NT2/D1 (cell line): ENCODE measurements at regions not wholly inside any gene's neighbourhood (a gene's known extent, or its start where the extent isn't known, plus 50 kb on each side); places are given as distances from the start of the nearest gene placed in this dataset.

Experiments
- DNase-seq: peaks from one replicate; pipeline ENCODE4 v3.0.0-alpha.2; 2011; ENCODE audit warnings: low read depth, low spot score
- H3K27me3 ChIP-seq: 2 replicates; pipeline ENCODE4 v1.6.0; 2011; ENCODE audit warnings: mild to moderate bottlenecking; ENCODE audit not compliant: insufficient read length, insufficient read depth
- H3K36me3 ChIP-seq: 2 replicates; pipeline ENCODE4 v1.6.1; 2011; ENCODE audit warnings: mild to moderate bottlenecking, low read length, mixed read lengths; ENCODE audit not compliant: insufficient read depth, insufficient read length
- H3K4me1 ChIP-seq: 2 replicates; pipeline ENCODE4 v1.5.1; 2011; ENCODE audit not compliant: insufficient read depth, insufficient read length
- H3K4me3 ChIP-seq: 2 replicates; pipeline ENCODE4 v1.5.1; 2011; ENCODE audit warnings: low read depth; ENCODE audit not compliant: insufficient read length
- H3K9ac ChIP-seq: 2 replicates; pipeline ENCODE4 v1.6.0; 2011; ENCODE audit warnings: low read depth; ENCODE audit not compliant: insufficient read length
- H3K9me3 ChIP-seq: 2 replicates; pipeline ENCODE4 v1.5.1; 2011; ENCODE audit warnings: mild to moderate bottlenecking, low read length; ENCODE audit not compliant: insufficient read depth
- SUZ12 ChIP-seq: IDR thresholded peaks from 2 replicates; pipeline ENCODE4 v1.6.1; 2011; ENCODE audit not compliant: insufficient read length, insufficient read depth; ENCODE audit errors: extremely low read depth
- YY1 ChIP-seq: IDR thresholded peaks from 2 replicates; pipeline ENCODE4 v1.6.1; 2011; ENCODE audit not compliant: insufficient read length, insufficient read depth
- ZNF274 ChIP-seq: IDR thresholded peaks from 2 replicates; pipeline ENCODE4 v1.6.1; 2011; ENCODE audit warnings: mild to moderate bottlenecking, low read depth, low read length

DNA sequence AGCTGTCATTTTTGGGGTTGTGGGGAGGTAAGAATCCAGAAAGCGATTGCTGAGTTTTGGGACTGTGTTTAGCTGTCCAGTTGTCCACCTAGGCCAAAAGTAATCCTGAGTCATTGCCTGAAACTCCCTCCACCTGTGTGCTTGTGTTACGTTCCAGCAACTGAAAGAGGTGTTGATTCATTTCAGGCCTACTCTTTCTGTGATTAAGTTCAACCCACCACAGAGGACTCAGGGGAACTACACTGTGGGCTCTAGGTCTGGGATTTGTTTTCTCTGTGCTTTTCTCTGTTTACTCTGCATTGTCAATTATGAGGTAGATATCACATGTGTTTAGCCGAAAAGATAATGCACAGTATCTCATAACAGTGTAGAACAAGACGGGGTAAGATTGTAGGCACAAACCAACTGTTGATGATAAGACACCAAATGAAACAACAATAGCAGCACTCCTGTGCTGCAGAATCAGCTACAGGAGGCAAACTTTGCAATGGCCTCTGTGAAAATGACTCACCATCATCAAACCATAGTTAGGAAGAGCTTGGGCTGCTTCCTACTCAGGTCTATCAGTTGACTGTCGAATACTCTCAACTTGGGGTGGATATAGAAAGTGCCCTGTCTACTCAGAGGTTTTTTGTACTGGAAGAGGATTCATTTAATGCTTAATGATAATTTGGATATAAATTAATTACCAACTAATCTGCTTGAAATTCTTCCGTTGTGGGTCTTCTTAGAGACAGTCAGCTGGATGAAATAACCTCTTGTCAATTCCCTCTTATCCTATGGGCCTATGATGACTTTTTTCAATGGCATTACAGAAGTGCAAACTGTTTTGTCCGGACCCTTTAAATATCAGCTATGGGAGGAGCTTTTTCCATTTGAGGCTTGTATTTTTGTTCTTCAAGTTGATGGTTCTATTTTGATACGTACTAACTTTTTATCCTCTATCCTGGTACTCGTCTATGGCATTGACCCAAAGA lies 385.9 kb downstream of the BMP4 start:
- H3K9me3 ChIP-seq = peaks cover 41% of the 10 kb centered on the region
- H3K36me3 ChIP-seq = no peaks in the 10 kb centered on the region
- DNase-seq = no peak
- H3K4me3 ChIP-seq = no peak overlapping the region
- no peak overlapping the region for H3K9ac ChIP-seq
- TF ChIP-seq ZNF274 (no peak), YY1 (no peak), SUZ12 (no peak)
- H3K27me3 ChIP-seq = no peaks in the 10 kb centered on the region
- no peaks in the 10 kb centered on the region for H3K4me1 ChIP-seq

DNA sequence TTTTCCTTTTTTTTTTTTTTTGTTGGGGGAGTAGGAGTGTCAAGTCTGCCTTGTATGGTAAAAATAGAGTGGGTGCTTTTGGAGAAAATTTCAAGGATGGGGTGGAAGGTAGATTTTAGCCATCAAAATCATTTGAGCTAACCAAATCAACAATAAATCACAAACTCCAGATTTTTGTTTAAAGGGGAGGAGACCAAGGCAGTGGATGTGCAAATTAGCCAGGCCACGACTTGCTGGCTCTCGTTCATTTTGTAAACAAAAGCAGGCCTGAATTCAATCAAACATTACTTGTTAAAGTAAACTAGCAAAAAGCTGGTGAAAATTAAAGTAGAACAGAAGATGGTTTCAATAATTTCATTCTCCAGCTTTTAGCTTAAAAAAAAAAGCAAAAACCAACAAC lies 387.2 kb downstream of the BMP4 start:
- DNase-seq = no peak
- H3K4me3 ChIP-seq = no peak overlapping the region
- H3K27me3 ChIP-seq = no peaks in the 10 kb centered on the region
- no peaks in the 10 kb centered on the region for H3K4me1 ChIP-seq
- TF ChIP-seq SUZ12 (no peak), ZNF274 (no peak), YY1 (no peak)
- no peaks in the 10 kb centered on the region for H3K36me3 ChIP-seq
- H3K9ac ChIP-seq = no peak overlapping the region
- H3K9me3 ChIP-seq = peaks cover 29% of the 10 kb centered on the region; the same call in 1 of the 2 replicates

- DNase-seq = peak; percentile 44
- no peak overlapping the region for H3K4me3 ChIP-seq
These were observed 389.3 kb downstream of the BMP4 start for GRCh38 chr14:53567236-53567780.

GRCh38 chr14:53564870-53565269 lies 391.8 kb downstream of the BMP4 start:
- TF ChIP-seq ZNF274 = no peak
- no peak for TF ChIP-seq SUZ12
- TF ChIP-seq YY1 = no peak
- no peak for DNase-seq
- Histone ChIP-seq H3K36me3 (no peaks in the 10 kb centered on the region), H3K4me1 (no peaks in the 10 kb centered on the region), H3K9ac (no peak overlapping the region), H3K4me3 (no peak overlapping the region), H3K27me3 (no peaks in the 10 kb centered on the region), H3K9me3 (peaks cover 23% of the 10 kb centered on the region; the same call in 1 of the 2 replicates)

More at GRCh38 chr14:53567236-53567780, 389.3 kb downstream of the BMP4 start:
- H3K9me3 ChIP-seq = peaks cover 23% of the 10 kb centered on the region; the same call in 1 of the 2 replicates
- TF ChIP-seq SUZ12 (no peak), YY1 (no peak), ZNF274 (no peak)
- H3K9ac ChIP-seq = no peak overlapping the region
- no peaks in the 10 kb centered on the region for H3K27me3 ChIP-seq
- no peaks in the 10 kb centered on the region for H3K36me3 ChIP-seq
- H3K4me1 ChIP-seq = no peaks in the 10 kb centered on the region

DNA sequence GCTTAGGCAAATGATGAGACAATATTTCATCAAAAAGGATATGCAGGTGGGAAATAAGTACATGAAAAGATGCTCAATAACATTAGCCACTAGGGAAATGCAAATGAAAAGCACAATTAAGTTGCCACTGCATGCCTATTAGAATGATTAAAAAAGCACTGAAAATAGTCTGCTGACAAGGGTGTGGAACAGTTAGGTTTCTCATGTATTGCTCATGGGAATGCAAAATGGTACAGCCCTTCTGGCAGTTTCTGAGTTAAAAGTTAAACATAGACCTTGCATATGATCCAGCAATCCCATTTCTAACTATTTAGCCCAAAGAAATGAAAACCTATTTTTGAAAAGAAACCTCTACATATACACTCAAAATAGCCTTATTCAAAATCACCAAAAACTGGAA lies 393.0 kb downstream of the BMP4 start:
- Histone ChIP-seq H3K9ac (no peak overlapping the region), H3K4me1 (no peaks in the 10 kb centered on the region), H3K4me3 (no peak overlapping the region), H3K36me3 (no peaks in the 10 kb centered on the region), H3K9me3 (peaks cover 23% of the 10 kb centered on the region; the same call in 1 of the 2 replicates), H3K27me3 (no peaks in the 10 kb centered on the region)
- no peak for TF ChIP-seq ZNF274
- TF ChIP-seq SUZ12 = no peak
- TF ChIP-seq YY1 = no peak
- no peak for DNase-seq

GRCh38 chr14:53553221-53553620 lies 400.1 kb upstream of the DDHD1 start:
- H3K9ac ChIP-seq = no peak overlapping the region
- H3K4me1 ChIP-seq = no peaks in the 10 kb centered on the region
- no peak for DNase-seq
- no peak overlapping the region for H3K4me3 ChIP-seq
- H3K36me3 ChIP-seq = no peaks in the 10 kb centered on the region
- no peaks in the 10 kb centered on the region for H3K9me3 ChIP-seq
- no peaks in the 10 kb centered on the region for H3K27me3 ChIP-seq
- TF ChIP-seq YY1 = no peak
- TF ChIP-seq SUZ12 = no peak
- no peak for TF ChIP-seq ZNF274

DNA sequence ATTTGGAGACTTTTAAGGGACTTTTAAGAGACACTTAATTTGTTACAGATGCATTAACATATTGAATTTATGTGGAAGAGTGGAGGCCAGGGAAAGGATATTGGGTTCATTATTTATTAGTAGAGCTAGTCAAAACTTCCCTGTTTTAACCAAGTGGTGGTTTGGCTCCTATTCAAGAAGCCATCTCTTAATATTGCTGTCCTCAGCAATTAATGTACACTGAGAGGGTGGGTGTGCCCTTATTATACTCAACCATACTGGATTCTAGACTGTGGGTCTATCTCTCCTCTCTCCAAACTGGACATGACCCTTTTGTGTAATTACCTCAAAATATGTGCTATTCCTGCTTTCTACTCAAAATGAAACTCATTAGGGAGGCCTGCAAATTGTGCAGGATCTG lies 398.7 kb upstream of the DDHD1 start:
- H3K27me3 ChIP-seq = no peaks in the 10 kb centered on the region
- no peak for TF ChIP-seq YY1
- no peak overlapping the region for H3K4me3 ChIP-seq
- H3K9me3 ChIP-seq = no peaks in the 10 kb centered on the region
- H3K9ac ChIP-seq = no peak overlapping the region
- H3K36me3 ChIP-seq = no peaks in the 10 kb centered on the region
- H3K4me1 ChIP-seq = no peaks in the 10 kb centered on the region
- no peak for DNase-seq
